ENCODE measurements at regions not wholly inside any gene's neighbourhood (a gene's known extent, or its start where the extent isn't known, plus 50 kb on each side); places are given as distances from the start of the nearest gene placed in this dataset.

DNA sequence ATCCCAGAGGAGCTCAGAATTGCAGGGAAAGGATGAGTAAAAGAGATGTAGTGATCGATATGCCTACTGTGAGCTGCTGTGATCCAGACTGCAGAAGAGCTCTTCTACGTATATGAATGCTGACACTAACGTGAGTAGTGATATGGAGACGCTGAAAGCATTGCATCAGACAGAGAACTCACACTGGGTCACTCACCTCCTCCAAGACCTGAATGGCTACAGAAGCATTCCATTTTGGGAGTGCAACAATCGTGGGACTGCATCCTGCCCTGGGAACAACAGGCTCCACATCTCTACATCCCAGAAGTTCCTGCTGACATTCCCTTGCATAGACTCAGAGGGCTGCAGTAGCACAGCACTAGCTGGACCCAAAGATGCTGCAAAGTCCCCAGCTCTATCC lies 755.9 kb upstream of the MEF2C start:
- TF ChIP-seq, protein P1, sequence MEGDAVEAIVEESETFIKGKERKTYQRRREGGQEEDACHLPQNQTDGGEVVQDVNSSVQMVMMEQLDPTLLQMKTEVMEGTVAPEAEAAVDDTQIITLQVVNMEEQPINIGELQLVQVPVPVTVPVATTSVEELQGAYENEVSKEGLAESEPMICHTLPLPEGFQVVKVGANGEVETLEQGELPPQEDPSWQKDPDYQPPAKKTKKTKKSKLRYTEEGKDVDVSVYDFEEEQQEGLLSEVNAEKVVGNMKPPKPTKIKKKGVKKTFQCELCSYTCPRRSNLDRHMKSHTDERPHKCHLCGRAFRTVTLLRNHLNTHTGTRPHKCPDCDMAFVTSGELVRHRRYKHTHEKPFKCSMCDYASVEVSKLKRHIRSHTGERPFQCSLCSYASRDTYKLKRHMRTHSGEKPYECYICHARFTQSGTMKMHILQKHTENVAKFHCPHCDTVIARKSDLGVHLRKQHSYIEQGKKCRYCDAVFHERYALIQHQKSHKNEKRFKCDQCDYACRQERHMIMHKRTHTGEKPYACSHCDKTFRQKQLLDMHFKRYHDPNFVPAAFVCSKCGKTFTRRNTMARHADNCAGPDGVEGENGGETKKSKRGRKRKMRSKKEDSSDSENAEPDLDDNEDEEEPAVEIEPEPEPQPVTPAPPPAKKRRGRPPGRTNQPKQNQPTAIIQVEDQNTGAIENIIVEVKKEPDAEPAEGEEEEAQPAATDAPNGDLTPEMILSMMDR (IDR thresholded peaks at IDR 0.05 in 8 of 11, conservative IDR thresholded peaks at IDR 0.05 in 3 of 11): no peak
- TF ChIP-seq POLR2A (IDR thresholded peaks at IDR 0.05): no peak

Data from spleen (tissue), 7 donors.